Stimulated activated naive CD8-positive, alpha-beta T cell treated with anti-CD3 and anti-CD28 coated beads, Interleukin-15, Interleukin-2, amounts not matched to agents 100 U/mL and 50 U/mL, for 24 hours (primary cell): ENCODE measurements at regions not wholly inside any gene's neighbourhood (a gene's known extent, or its start where the extent isn't known, plus 50 kb on each side); places are given as distances from the start of the nearest gene placed in this dataset.
"Not testable (repeated sequence)": the region's sequence is repeated elsewhere in the genome, so short reads cannot be mapped to it uniquely, and the experiment has no call there.

Experiments
- ATAC-seq: fragments of 150-1000 bp; cut with Tn5 transposase; one replicate; pipeline ENCODE4 v1.10.0; 2021
- DNase-seq: peaks from one replicate; pipeline ENCODE4 v3.0.0; 2021

- DNase-seq (no peak), ATAC-seq (no peak)
Measured at GRCh38 chr10:65142641-65143435, 1621.6 kb downstream of the REEP3 start.

DNA sequence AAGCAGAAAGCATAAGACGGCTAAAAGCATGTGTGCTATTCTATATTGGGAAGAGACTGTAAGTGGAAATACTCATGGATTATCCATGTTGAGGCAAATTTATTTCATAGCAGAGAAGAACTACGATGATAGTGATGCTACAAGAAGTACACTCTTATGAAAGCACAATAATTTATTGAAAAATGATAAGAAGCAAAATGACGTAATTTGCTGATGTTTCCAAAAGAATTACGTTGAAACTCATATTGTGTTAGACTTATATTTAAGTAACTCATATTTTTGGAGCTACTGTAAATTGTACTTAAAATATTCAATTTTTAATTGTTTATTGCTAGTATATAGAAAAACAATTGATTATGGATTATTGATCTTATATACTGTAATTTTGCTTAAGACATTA is 1622.5 kb downstream of the REEP3 start:
- DNase-seq (no peak), ATAC-seq (no peak)

GRCh38 chr10:65149878-65150277 is 1628.7 kb downstream of the REEP3 start:
- DNase-seq (no peak), ATAC-seq (no peak)

GRCh38 chr10:65166272-65166671 is 1645.1 kb downstream of the REEP3 start:
- no peak for ATAC-seq
- no peak for DNase-seq

GRCh38 chr10:65172249-65172648 is 1651.0 kb downstream of the REEP3 start:
- ATAC-seq: no peak
- DNase-seq: no peak

DNA sequence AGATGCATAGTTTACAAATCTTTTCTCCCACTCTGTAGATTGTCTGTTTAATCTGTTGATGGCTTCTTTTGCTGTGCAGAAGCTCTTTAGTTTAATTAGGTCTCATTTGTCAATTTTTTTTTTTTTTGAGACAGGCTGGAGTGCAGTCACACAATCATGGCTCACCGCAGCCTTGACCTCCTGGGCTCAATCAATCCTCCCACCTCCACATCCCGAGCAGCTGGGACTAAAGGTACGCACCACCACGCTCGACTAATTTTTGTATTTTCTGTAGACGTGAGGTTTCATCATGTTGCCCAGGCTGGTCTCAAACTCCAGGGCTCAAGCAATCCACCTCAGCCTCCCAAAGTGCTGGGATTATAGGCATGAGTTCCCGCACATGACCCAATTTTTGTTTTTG is 1655.8 kb downstream of the REEP3 start:
- DNase-seq (no peak), ATAC-seq (no peak)

- DNase-seq: no peak
- ATAC-seq: no peak
Measured at GRCh38 chr10:65183236-65183635, 1662.0 kb downstream of the REEP3 start.

- DNase-seq, ATAC-seq: not testable (repeated sequence)
Measured at GRCh38 chr10:65186668-65187067, 1665.5 kb downstream of the REEP3 start.

DNA sequence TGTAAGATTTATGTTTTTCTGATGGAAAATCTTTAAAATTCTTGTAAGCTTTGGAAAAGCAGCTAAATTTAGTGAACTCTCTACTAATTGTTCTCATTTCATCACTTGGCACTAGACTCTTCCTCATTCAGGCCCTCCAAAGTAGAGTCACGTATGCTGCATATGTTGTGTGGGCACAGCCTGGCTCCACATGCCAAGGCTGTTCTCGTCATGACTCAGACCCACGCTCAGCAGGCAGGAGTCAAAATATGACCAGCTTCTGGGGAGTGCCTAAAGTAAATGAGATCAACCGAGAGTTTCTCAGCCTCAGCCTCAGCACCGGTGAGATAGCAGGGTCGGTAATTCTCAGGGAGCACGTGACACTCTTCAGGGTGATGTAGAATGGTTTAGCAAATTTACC is 1672.9 kb downstream of the REEP3 start:
- DNase-seq: no peak
- ATAC-seq: no peak

- DNase-seq (no peak), ATAC-seq (no peak)
Measured at GRCh38 chr10:65194555-65194954, 1673.4 kb downstream of the REEP3 start.

GRCh38 chr10:65196111-65196510 is 1674.9 kb downstream of the REEP3 start:
- DNase-seq (no peak), ATAC-seq (no peak)

DNA sequence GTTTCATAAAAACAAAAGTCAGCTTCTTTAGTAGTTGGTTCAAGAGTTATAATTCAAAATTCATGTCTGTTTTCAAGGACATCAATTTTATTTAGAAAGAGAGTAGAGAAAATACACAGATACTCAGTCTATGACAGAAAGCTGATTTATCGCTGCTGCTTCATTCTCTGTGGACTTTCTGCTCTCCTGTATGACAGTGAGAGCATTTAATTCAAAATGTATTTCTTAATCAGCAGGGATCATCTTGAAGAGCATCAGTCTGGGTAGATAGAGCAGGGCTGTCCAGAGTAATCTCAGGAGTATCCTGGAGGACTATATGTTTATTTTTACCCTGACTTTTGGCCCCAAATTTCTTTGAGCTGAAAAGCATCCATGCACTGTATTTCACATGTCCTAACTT is 1676.7 kb downstream of the REEP3 start:
- ATAC-seq: no peak
- DNase-seq: no peak

GRCh38 chr10:65201491-65201890 is 1680.3 kb downstream of the REEP3 start:
- DNase-seq (no peak), ATAC-seq (no peak)

- DNase-seq (no peak), ATAC-seq (no peak)
Measured at GRCh38 chr10:65204999-65205398, 1683.8 kb downstream of the REEP3 start.

- no peak for DNase-seq
- ATAC-seq: no peak
Measured at GRCh38 chr10:65213170-65213569, 1692.0 kb downstream of the REEP3 start.

DNA sequence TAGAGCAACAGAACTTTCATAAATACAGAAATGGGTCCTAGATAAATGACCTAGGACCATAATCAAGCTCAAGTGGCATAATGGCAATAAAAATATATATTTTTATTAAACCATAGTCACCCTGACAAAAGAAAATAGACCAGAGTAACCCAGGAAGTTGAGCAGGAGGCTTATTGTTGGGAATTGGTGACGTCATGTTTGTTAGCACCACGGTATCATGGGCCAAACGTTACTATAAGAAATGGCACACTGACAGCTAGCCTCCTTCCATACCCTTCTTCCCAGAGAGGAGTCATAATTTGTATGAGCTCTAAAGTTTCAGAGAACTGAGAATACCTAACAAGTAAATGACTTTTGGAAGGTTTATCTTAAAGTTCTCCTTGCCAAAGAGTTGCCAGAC is 1698.2 kb downstream of the REEP3 start:
- ATAC-seq (no peak), DNase-seq (no peak)

DNA sequence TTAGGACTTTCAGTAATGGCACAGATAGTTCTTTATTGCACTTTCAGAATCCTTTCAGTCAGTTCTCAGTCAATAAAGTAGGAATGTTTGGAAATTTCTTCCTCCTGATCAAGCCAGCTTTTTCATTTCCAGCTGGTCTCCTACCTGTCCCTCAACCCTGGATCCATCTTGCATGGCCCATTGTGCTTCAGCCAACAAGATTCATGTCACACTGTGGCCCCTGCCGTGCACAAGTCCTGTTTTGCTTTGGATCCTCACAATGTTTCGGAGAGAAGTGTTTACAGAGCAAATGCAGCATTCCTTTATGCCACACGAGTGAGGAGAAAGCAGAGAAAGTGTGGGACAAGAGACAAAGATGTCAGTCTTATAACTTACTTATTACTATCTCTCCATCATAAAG is 1694.7 kb upstream of the LRRTM3 start:
- ATAC-seq (no peak), DNase-seq (no peak)

DNA sequence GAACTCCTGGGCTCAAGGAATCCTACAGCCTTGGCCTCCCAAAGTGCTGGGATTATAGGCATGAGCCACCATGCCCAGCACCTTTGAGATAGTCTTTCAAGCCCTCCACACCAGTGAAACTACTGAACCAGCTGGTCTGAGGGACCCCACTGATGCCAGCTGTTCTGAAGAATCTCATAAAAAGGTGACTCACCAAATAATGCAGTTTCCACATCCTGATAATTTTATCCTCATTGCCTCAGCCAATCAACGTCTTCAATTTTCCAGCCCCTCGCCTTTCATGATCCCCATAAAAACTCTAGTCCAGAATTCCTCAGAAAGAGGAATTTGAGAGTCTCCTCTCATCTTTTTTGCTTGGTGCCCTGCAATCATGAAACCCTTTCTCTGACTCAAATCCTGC is 1691.6 kb upstream of the LRRTM3 start:
- no peak for ATAC-seq
- no peak for DNase-seq

- no peak for DNase-seq
- no peak for ATAC-seq
Measured at GRCh38 chr10:65235266-65235665, 1690.6 kb upstream of the LRRTM3 start.

- DNase-seq: no peak
- no peak for ATAC-seq
Measured at GRCh38 chr10:65235846-65236245, 1690.0 kb upstream of the LRRTM3 start.

- ATAC-seq: no peak
- DNase-seq: no peak
Measured at GRCh38 chr10:65265451-65265954, 1660.3 kb upstream of the LRRTM3 start.

GRCh38 chr10:65269551-65269950 is 1656.3 kb upstream of the LRRTM3 start:
- ATAC-seq, DNase-seq: not testable (repeated sequence)

GRCh38 chr10:65270969-65271368 is 1654.9 kb upstream of the LRRTM3 start:
- no peak for ATAC-seq
- no peak for DNase-seq

GRCh38 chr10:65273115-65273514 is 1652.7 kb upstream of the LRRTM3 start:
- no peak for ATAC-seq
- no peak for DNase-seq
